ENCODE measurements at regions not wholly inside any gene's neighbourhood (a gene's known extent, or its start where the extent isn't known, plus 50 kb on each side); places are given as distances from the start of the nearest gene placed in this dataset.

GRCh38 chr6:150667977-150668716, 68.5 kb downstream of the PLEKHG1 start:
- no peak for TF ChIP-seq CTCF (IDR thresholded peaks at IDR 0.05; ENCODE audit: low read length)
- TF ChIP-seq EZH2 (optimal IDR thresholded peaks at IDR 0.05; ENCODE audit: low read depth, low read length), result no peak
- no peak for TF ChIP-seq EZH2phosphoT487 (IDR thresholded peaks at IDR 0.05; ENCODE audit: low read length)
